ENCODE measurements at regions not wholly inside any gene's neighbourhood (a gene's known extent, or its start where the extent isn't known, plus 50 kb on each side); places are given as distances from the start of the nearest gene placed in this dataset.
A peak's percentile ranks its signal among the peaks of the same experiment; 100 is the strongest.
"Not testable (repeated sequence)": the region's sequence is repeated elsewhere in the genome, so short reads cannot be mapped to it uniquely, and the experiment has no call there.

GRCh38 chr13:37225414-37226070, 120.1 kb upstream of the CSNK1A1L start:
- DNase-seq (ENCODE audit: low spot score), result peak; percentile 93

- no peak for DNase-seq (ENCODE audit: low spot score)
These were observed 110.9 kb upstream of the CSNK1A1L start for GRCh38 chr13:37216331-37216730.

- peak; percentile 49 for DNase-seq (ENCODE audit: low spot score)
These were observed 107.4 kb upstream of the CSNK1A1L start for GRCh38 chr13:37212826-37213225.

- no peak for DNase-seq (ENCODE audit: low spot score)
These were observed 106.0 kb upstream of the CSNK1A1L start for GRCh38 chr13:37211487-37211886.

GRCh38 chr13:37209621-37210580, 104.4 kb upstream of the CSNK1A1L start:
- no peak for DNase-seq (ENCODE audit: low spot score)

- DNase-seq (ENCODE audit: low spot score), result no peak
These were observed 102.4 kb upstream of the CSNK1A1L start for GRCh38 chr13:37207691-37208451.

GRCh38 chr13:37202264-37202663, 96.8 kb upstream of the CSNK1A1L start:
- DNase-seq (ENCODE audit: low spot score), result no peak

- no peak for DNase-seq (ENCODE audit: low spot score)
These were observed 95.6 kb upstream of the CSNK1A1L start for GRCh38 chr13:37201081-37201480.

GRCh38 chr13:37198629-37199028, 93.2 kb upstream of the CSNK1A1L start:
- no peak for DNase-seq (ENCODE audit: low spot score)

- no peak for DNase-seq (ENCODE audit: low spot score)
These were observed 90.2 kb upstream of the CSNK1A1L start for GRCh38 chr13:37195621-37196020.

- no peak for DNase-seq (ENCODE audit: low spot score)
These were observed 89.0 kb upstream of the CSNK1A1L start for GRCh38 chr13:37194428-37194861.

GRCh38 chr13:37192956-37193355, 87.5 kb upstream of the CSNK1A1L start:
- DNase-seq (ENCODE audit: low spot score), result peak; percentile 95

GRCh38 chr13:37187621-37188020, 82.2 kb upstream of the CSNK1A1L start:
- no peak for DNase-seq (ENCODE audit: low spot score)

GRCh38 chr13:37187105-37187504, 81.6 kb upstream of the CSNK1A1L start:
- no peak for DNase-seq (ENCODE audit: low spot score)

GRCh38 chr13:37181620-37182019, 76.2 kb upstream of the CSNK1A1L start:
- peak; percentile 73 for DNase-seq (ENCODE audit: low spot score)

- DNase-seq (ENCODE audit: low spot score), result no peak
These were observed 74.2 kb upstream of the CSNK1A1L start for GRCh38 chr13:37179645-37180044.

GRCh38 chr13:37177125-37177524, 71.7 kb upstream of the CSNK1A1L start:
- DNase-seq (ENCODE audit: low spot score), result peak; percentile 85

- peak; percentile 93 for DNase-seq (ENCODE audit: low spot score)
These were observed 70.5 kb upstream of the CSNK1A1L start for GRCh38 chr13:37175996-37176395.

GRCh38 chr13:37173214-37173613, 67.8 kb upstream of the CSNK1A1L start:
- peak; percentile 76 for DNase-seq (ENCODE audit: low spot score)

- not testable (repeated sequence) for DNase-seq (ENCODE audit: low spot score)
These were observed 66.8 kb upstream of the CSNK1A1L start for GRCh38 chr13:37172226-37172625.

- no peak for DNase-seq (ENCODE audit: low spot score)
These were observed 63.5 kb upstream of the CSNK1A1L start for GRCh38 chr13:37168926-37169325.

- no peak for DNase-seq (ENCODE audit: low spot score)
These were observed 62.7 kb upstream of the CSNK1A1L start for GRCh38 chr13:37168151-37168550.

All from umbilical cord (tissue), 1 donor.